HFF-Myc (cell line): ENCODE measurements at regions not wholly inside any gene's neighbourhood (a gene's known extent, or its start where the extent isn't known, plus 50 kb on each side); places are given as distances from the start of the nearest gene placed in this dataset.

ENCODE experiments used
- DNase-seq: peaks from one replicate; pipeline ENCODE4 v3.0.0-alpha.2; 2011; ENCODE audit warnings: low read depth; ENCODE audit errors: extremely low read depth
- H3K4me3 ChIP-seq: replicated peaks from 2 replicates; pipeline ENCODE4 v1.5.1; 2011; ENCODE audit warnings: low read depth, mild to moderate bottlenecking, control low read depth, low read length
- CTCF ChIP-seq: IDR thresholded peaks from 2 replicates; pipeline ENCODE4 v1.5.1; 2012; ENCODE audit warnings: mild to moderate bottlenecking, low read depth, low read length, control low read depth; ENCODE audit errors: missing control alignments

GRCh38 chr5:75002271-75002670 lies 50.1 kb downstream of the GCNT4 start:
- no peak overlapping the region for H3K4me3 ChIP-seq
- DNase-seq: no peak
- TF ChIP-seq CTCF: no peak

- H3K4me3 ChIP-seq: no peak overlapping the region
- no peak for DNase-seq
- no peak for TF ChIP-seq CTCF
These were observed 56.4 kb downstream of the GCNT4 start for GRCh38 chr5:74995926-74996325.

DNA sequence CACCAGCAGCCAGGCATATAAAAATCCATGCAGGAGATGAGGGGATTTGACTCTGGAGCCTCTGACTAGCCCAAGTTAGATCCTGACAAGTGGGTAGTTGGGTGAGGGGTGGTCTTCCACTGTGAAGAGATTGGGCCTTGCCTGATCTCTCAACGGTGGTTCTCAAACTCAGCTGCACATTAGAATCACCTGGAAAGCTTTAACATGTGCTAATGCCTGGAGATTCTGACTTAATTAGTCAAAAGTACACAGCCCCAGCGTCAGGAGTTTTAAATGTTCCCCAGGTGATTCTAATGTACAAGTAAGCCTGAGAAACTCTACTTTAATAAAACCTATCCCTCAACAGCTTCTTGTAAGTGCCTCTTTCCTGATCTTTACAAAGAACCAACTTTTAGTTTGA lies 57.5 kb downstream of the GCNT4 start:
- no peak for TF ChIP-seq CTCF

GRCh38 chr5:74993743-74994142 lies 58.6 kb downstream of the GCNT4 start:
- no peak for TF ChIP-seq CTCF
- DNase-seq: no peak
- H3K4me3 ChIP-seq: no peak overlapping the region

More for the DNA sequence above, 57.5 kb downstream of the GCNT4 start:
- no peak overlapping the region for H3K4me3 ChIP-seq
- no peak for DNase-seq

- no peak overlapping the region for H3K4me3 ChIP-seq
- no peak for TF ChIP-seq CTCF
- DNase-seq: no peak
These were observed 59.6 kb downstream of the GCNT4 start for GRCh38 chr5:74992791-74993190.

GRCh38 chr5:74991522-74991921 lies 60.8 kb downstream of the GCNT4 start:
- no peak for TF ChIP-seq CTCF
- no peak for DNase-seq

GRCh38 chr5:74990194-74990593 lies 62.2 kb downstream of the GCNT4 start:
- no peak for TF ChIP-seq CTCF
- no peak for DNase-seq
- no peak overlapping the region for H3K4me3 ChIP-seq

More at GRCh38 chr5:74991522-74991921, 60.8 kb downstream of the GCNT4 start:
- no peak overlapping the region for H3K4me3 ChIP-seq
